ENCODE measurements at regions not wholly inside any gene's neighbourhood (a gene's known extent, or its start where the extent isn't known, plus 50 kb on each side); places are given as distances from the start of the nearest gene placed in this dataset.
"Not testable (repeated sequence)": the region's sequence is repeated elsewhere in the genome, so short reads cannot be mapped to it uniquely, and the experiment has no call there.

- DNase-seq (ENCODE audit: low read depth) = no peak
Measured at GRCh38 chr7:23938215-23938614, 228.2 kb downstream of the STK31 start.

GRCh38 chr7:23938937-23939552, 229.0 kb downstream of the STK31 start:
- peak; percentile 17 for DNase-seq (ENCODE audit: low read depth)

GRCh38 chr7:23939747-23940146, 229.7 kb downstream of the STK31 start:
- DNase-seq (ENCODE audit: low read depth) = not testable (repeated sequence)

GRCh38 chr7:23941551-23941950, 231.5 kb downstream of the STK31 start:
- DNase-seq (ENCODE audit: low read depth) = no peak

GRCh38 chr7:23942032-23942431, 232.0 kb downstream of the STK31 start:
- DNase-seq (ENCODE audit: low read depth) = no peak

GRCh38 chr7:23944131-23944530, 234.1 kb downstream of the STK31 start:
- no peak for DNase-seq (ENCODE audit: low read depth)

- DNase-seq (ENCODE audit: low read depth) = no peak
Measured at GRCh38 chr7:23945472-23945871, 235.5 kb downstream of the STK31 start.

- no peak for DNase-seq (ENCODE audit: low read depth)
Measured at GRCh38 chr7:23955145-23955544, 245.1 kb downstream of the STK31 start.

GRCh38 chr7:23955600-23956149, 245.7 kb downstream of the STK31 start:
- DNase-seq (ENCODE audit: low read depth) = no peak

GRCh38 chr7:23956772-23957576, 247.0 kb downstream of the STK31 start:
- DNase-seq (ENCODE audit: low read depth) = no peak

- no peak for DNase-seq (ENCODE audit: low read depth)
Measured at GRCh38 chr7:23959821-23960220, 249.8 kb downstream of the STK31 start.

GRCh38 chr7:23960361-23960760, 250.3 kb downstream of the STK31 start:
- no peak for DNase-seq (ENCODE audit: low read depth)

- no peak for DNase-seq (ENCODE audit: low read depth)
Measured at GRCh38 chr7:23963461-23964165, 253.6 kb downstream of the STK31 start.

- DNase-seq (ENCODE audit: low read depth) = no peak
Measured at GRCh38 chr7:23964715-23965114, 254.7 kb downstream of the STK31 start.

- no peak for DNase-seq (ENCODE audit: low read depth)
Measured at GRCh38 chr7:23965296-23965695, 255.3 kb downstream of the STK31 start.

GRCh38 chr7:23966941-23967340, 256.9 kb downstream of the STK31 start:
- DNase-seq (ENCODE audit: low read depth) = no peak

GRCh38 chr7:23967949-23968599, 258.1 kb downstream of the STK31 start:
- no peak for DNase-seq (ENCODE audit: low read depth)

- DNase-seq (ENCODE audit: low read depth) = no peak
Measured at GRCh38 chr7:23968791-23969190, 258.8 kb downstream of the STK31 start.

- no peak for DNase-seq (ENCODE audit: low read depth)
Measured at GRCh38 chr7:23969443-23969842, 259.4 kb downstream of the STK31 start.

- DNase-seq (ENCODE audit: low read depth) = no peak
Measured at GRCh38 chr7:23970193-23970592, 260.2 kb downstream of the STK31 start.

GRCh38 chr7:23971031-23971430, 261.0 kb downstream of the STK31 start:
- no peak for DNase-seq (ENCODE audit: low read depth)

GRCh38 chr7:23972057-23972456, 262.0 kb downstream of the STK31 start:
- no peak for DNase-seq (ENCODE audit: low read depth)
